GM12891 (cell line): ENCODE measurements at regions not wholly inside any gene's neighbourhood (a gene's known extent, or its start where the extent isn't known, plus 50 kb on each side); places are given as distances from the start of the nearest gene placed in this dataset.

ENCODE experiments used
- POLR2A ChIP-seq: IDR thresholded peaks from 2 replicates; pipeline ENCODE4 v1.6.1; 2011; ENCODE audit warnings: low read depth, low read length, control low read depth
- POLR2AphosphoS5 ChIP-seq: IDR thresholded peaks from 2 replicates; pipeline ENCODE4 v1.6.1; 2011; ENCODE audit warnings: low read depth, low read length, control low read depth
- SPI1 ChIP-seq: IDR thresholded peaks from 2 replicates; pipeline ENCODE4 v1.6.1; 2011; ENCODE audit warnings: low read depth, low read length, control low read depth
- TAF1 ChIP-seq: IDR thresholded peaks from 2 replicates; pipeline ENCODE4 v1.6.1; 2011; ENCODE audit warnings: low read depth, low read length, control low read depth

DNA sequence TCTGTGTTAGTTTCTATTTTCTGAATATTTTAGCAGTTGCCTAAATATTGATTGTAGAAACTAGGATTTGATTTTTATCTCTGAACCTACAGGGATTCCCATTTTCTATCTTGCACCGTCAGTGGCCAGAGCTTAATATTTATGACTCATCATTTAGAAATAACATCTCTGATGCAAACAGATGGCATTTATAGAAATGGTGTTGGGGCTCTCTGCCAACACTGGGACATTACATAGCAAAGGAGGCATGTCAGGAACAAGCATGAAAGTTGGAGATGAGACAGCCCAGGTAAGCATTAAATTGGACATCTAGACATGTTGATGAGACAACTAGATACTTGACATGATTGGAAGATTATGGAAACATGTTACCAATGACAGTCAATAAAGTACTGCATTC, 165.3 kb upstream of the SYT4 start:
- no peak for TF ChIP-seq POLR2A
- no peak for TF ChIP-seq POLR2AphosphoS5
- no peak for TF ChIP-seq TAF1
- no peak for TF ChIP-seq SPI1
